NOMO-1 (cell line): ENCODE measurements at regions not wholly inside any gene's neighbourhood (a gene's known extent, or its start where the extent isn't known, plus 50 kb on each side); places are given as distances from the start of the nearest gene placed in this dataset.
"Not testable (repeated sequence)": the region's sequence is repeated elsewhere in the genome, so short reads cannot be mapped to it uniquely, and the experiment has no call there.

ENCODE experiments used
- DNase-seq, 2 experiments: peaks; one replicate each; lab custom pipeline; 2025; ENCODE audit not compliant: unreplicated experiment in 2 of 2; lab: John Stamatoyannopoulos, UW

- DNase-seq: not testable (repeated sequence)
These were observed 452.0 kb downstream of the MIAT start for GRCh38 chr22:27109406-27109805.

GRCh38 chr22:27110665-27111451 is 453.5 kb downstream of the MIAT start:
- DNase-seq: no peak

GRCh38 chr22:27111796-27112672 is 454.6 kb downstream of the MIAT start:
- DNase-seq: no peak

GRCh38 chr22:27113211-27113635 is 455.8 kb downstream of the MIAT start:
- peak; percentile 58 to 86 for DNase-seq

- no peak for DNase-seq
These were observed 456.3 kb downstream of the MIAT start for GRCh38 chr22:27113641-27114040.

- no peak for DNase-seq
These were observed 456.8 kb downstream of the MIAT start for GRCh38 chr22:27114186-27114585.

- no peak for DNase-seq
These were observed 458.0 kb downstream of the MIAT start for GRCh38 chr22:27115410-27115809.

- peak in 1 of 2 experiments; percentile 3 for DNase-seq
These were observed 458.4 kb downstream of the MIAT start for GRCh38 chr22:27115816-27116256.

GRCh38 chr22:27116312-27117086 is 459.1 kb downstream of the MIAT start:
- no peak for DNase-seq

- DNase-seq: no peak
These were observed 462.6 kb downstream of the MIAT start for GRCh38 chr22:27120036-27120435.

- peak; percentile 48 to 65 for DNase-seq
These were observed 465.2 kb downstream of the MIAT start for GRCh38 chr22:27122574-27122973.

GRCh38 chr22:27123880-27124279 is 466.5 kb downstream of the MIAT start:
- no peak for DNase-seq

- peak; percentile 65 to 76 for DNase-seq
These were observed 467.1 kb downstream of the MIAT start for GRCh38 chr22:27124351-27124966.

GRCh38 chr22:27125539-27125938 is 468.2 kb downstream of the MIAT start:
- no peak for DNase-seq

- DNase-seq: no peak
These were observed 470.5 kb downstream of the MIAT start for GRCh38 chr22:27127911-27128310.

- DNase-seq: peak; percentile 16 to 25
These were observed 471.2 kb downstream of the MIAT start for GRCh38 chr22:27128461-27129085.

- peak; percentile 37 to 40 for DNase-seq
These were observed 471.9 kb downstream of the MIAT start for GRCh38 chr22:27129266-27129665.

GRCh38 chr22:27130906-27131305 is 473.5 kb downstream of the MIAT start:
- no peak for DNase-seq

- no peak for DNase-seq
These were observed 474.0 kb downstream of the MIAT start for GRCh38 chr22:27131346-27131745.

- DNase-seq: no peak
These were observed 475.0 kb downstream of the MIAT start for GRCh38 chr22:27132400-27132799.
